Progenitor cell of endocrine pancreas (in vitro differentiated cells): ENCODE measurements at regions not wholly inside any gene's neighbourhood (a gene's known extent, or its start where the extent isn't known, plus 50 kb on each side); places are given as distances from the start of the nearest gene placed in this dataset.
A peak's percentile ranks its signal among the peaks of the same experiment; 100 is the strongest.
"Not testable (repeated sequence)": the region's sequence is repeated elsewhere in the genome, so short reads cannot be mapped to it uniquely, and the experiment has no call there.

Experiments used
- DNase-seq: peaks from one replicate; pipeline ENCODE4 v3.0.0; 2021; ENCODE audit warnings: low spot score; ENCODE audit not compliant: unreplicated experiment
- H3K27ac Mint-ChIP-seq: 2 replicates; pipeline ENCODE4 v1.8.0; 2021; ENCODE audit warnings: mild to moderate bottlenecking, moderate library complexity, mixed read lengths
- H3K27me3 Mint-ChIP-seq: 2 replicates; pipeline ENCODE4 v1.8.0; 2021; ENCODE audit warnings: mixed read lengths
- H3K36me3 Mint-ChIP-seq: 2 replicates; pipeline ENCODE4 v1.8.0; 2022; ENCODE audit warnings: mixed read lengths; ENCODE audit not compliant: insufficient read depth
- H3K4me1 Mint-ChIP-seq: 2 replicates; pipeline ENCODE4 v1.8.0; 2021; ENCODE audit warnings: low read depth, mixed read lengths
- H3K4me3 Mint-ChIP-seq: 2 replicates; pipeline ENCODE4 v1.8.0; 2021; ENCODE audit warnings: low read depth, mild to moderate bottlenecking, moderate library complexity, mixed read lengths
- H3K9me3 Mint-ChIP-seq: 2 replicates; pipeline ENCODE4 v1.8.0; 2021; ENCODE audit warnings: low read depth, mixed read lengths
- CTCF ChIP-seq: fragments of 200-600 bp; sonication (generic); IDR thresholded peaks from one replicate; pipeline ENCODE4 v1.5.0; 2021; ENCODE audit warnings: antibody characterized with exemption, mild to moderate bottlenecking; ENCODE audit not compliant: unreplicated experiment

DNA sequence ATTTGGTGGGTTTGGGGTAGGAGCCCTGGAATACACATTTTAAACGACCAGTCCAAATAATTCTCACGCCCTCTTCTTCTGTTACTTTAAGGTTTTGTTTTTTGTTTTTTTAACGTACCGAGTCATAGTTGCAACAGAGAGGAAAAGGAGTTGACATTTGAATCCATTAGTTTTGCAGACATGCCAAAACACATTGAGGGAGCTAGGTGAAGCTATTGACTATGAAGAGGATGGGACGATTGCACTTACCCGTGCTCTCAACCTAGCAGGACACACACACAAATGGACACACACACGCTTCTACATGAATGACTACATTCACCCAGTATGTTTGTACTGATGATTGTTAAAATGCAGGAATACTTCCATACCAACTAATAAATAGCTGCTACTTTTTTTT lies 54.3 kb upstream of the CIT start:
- Mint-ChIP-seq H3K4me3 (no peak overlapping the region), H3K4me1 (no peaks in the 10 kb centered on the region), H3K36me3 (no peaks in the 10 kb centered on the region), H3K27ac (no peak overlapping the region), H3K27me3 (no peaks in the 10 kb centered on the region), H3K9me3 (no peaks in the 10 kb centered on the region)
- TF ChIP-seq CTCF = no peak
- no peak for DNase-seq

DNA sequence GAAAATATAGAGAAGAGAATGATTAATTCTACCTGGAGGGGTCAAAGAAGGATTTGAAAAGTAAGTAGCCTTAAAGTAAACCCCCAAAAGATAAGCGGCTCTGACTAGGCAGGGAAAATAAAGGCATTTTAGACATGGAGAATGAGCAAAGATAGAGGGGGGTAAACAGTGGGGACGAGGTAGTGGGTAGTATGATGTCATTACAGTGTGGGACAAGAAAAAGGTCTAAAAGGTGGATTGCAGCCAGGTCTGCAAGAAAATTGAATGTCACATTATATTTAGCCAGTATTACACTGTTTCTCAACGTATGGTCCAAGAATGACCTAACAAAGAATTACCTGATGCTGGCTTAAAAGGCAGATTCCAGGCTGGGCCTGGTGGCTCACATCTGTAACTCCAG lies 55.8 kb upstream of the CIT start:
- TF ChIP-seq CTCF = no peak
- H3K9me3 Mint-ChIP-seq = no peaks in the 10 kb centered on the region
- H3K36me3 Mint-ChIP-seq = no peaks in the 10 kb centered on the region
- H3K4me1 Mint-ChIP-seq = no peaks in the 10 kb centered on the region
- no peaks in the 10 kb centered on the region for H3K27me3 Mint-ChIP-seq
- no peak overlapping the region for H3K27ac Mint-ChIP-seq
- H3K4me3 Mint-ChIP-seq = no peak overlapping the region
- no peak for DNase-seq

DNA sequence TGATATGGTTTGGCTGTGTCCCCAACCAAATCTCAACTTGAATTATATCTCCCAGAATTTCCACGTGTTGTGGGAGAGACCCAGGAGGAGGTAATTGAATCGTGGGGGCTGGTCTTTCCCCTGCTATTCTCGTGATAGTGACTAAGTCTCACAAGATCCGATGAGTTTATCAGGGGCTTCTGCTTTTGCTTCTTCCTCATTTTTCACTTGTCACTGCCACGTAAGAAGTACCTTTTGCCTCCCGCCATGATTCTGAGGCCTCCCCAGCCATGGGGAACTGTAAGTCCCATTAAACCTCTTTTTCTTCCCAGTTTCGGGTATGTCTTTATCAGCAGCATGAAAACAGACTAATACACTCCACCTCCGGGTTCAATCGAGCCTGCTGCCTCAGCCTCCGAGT lies 54.3 kb upstream of the BICDL1 start:
- not testable (repeated sequence) for H3K27me3 Mint-ChIP-seq, H3K36me3 Mint-ChIP-seq, DNase-seq, H3K4me1 Mint-ChIP-seq, H3K9me3 Mint-ChIP-seq, H3K4me3 Mint-ChIP-seq, H3K27ac Mint-ChIP-seq

GRCh38 chr12:119936705-119937311 lies 52.2 kb upstream of the BICDL1 start:
- H3K9me3 Mint-ChIP-seq = no peaks in the 10 kb centered on the region
- TF ChIP-seq CTCF = no peak
- H3K4me1 Mint-ChIP-seq = no peaks in the 10 kb centered on the region
- peaks cover 8% of the 10 kb centered on the region for H3K27me3 Mint-ChIP-seq
- no peak for DNase-seq
- no peaks in the 10 kb centered on the region for H3K36me3 Mint-ChIP-seq
- no peak overlapping the region for H3K27ac Mint-ChIP-seq
- H3K4me3 Mint-ChIP-seq = no peak overlapping the region

DNA sequence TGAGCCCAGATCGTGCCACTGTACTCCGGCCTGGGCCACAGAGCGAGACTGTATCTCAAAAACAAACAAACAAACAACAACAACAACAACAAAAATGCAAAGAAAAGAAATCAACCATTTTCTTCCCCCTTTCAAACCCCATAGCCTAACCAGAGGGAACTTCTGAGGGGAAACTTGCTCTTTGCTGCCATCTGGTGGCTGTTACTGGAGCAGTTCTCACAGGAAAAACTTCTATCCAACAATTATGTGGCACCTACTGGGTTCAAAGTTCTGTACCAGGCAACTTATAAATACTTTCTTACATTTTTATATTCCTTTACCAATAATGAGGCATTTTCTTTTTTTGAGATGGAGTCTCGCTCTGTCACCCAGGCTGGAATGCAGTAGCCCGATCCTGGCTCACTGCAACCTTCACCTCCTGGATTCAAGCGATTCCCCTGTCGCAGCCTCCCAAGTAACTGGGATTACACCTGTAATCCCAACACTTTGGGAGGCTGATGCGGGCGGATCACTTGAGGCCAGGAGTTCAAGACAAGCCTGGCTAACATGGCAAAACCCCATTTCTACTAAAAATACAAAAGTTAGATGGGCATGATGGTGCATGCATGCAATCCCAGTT lies 50.9 kb upstream of the BICDL1 start:
- Mint-ChIP-seq H3K4me1 (no peaks in the 10 kb centered on the region), H3K9me3 (no peaks in the 10 kb centered on the region), H3K4me3 (no peak overlapping the region), H3K27ac (no peak overlapping the region), H3K36me3 (no peaks in the 10 kb centered on the region), H3K27me3 (peaks cover 8% of the 10 kb centered on the region)
- TF ChIP-seq CTCF = peak; percentile 92
- peak; percentile 51 for DNase-seq
